ENCODE measurements at regions not wholly inside any gene's neighbourhood (a gene's known extent, or its start where the extent isn't known, plus 50 kb on each side); places are given as distances from the start of the nearest gene placed in this dataset.

DNA sequence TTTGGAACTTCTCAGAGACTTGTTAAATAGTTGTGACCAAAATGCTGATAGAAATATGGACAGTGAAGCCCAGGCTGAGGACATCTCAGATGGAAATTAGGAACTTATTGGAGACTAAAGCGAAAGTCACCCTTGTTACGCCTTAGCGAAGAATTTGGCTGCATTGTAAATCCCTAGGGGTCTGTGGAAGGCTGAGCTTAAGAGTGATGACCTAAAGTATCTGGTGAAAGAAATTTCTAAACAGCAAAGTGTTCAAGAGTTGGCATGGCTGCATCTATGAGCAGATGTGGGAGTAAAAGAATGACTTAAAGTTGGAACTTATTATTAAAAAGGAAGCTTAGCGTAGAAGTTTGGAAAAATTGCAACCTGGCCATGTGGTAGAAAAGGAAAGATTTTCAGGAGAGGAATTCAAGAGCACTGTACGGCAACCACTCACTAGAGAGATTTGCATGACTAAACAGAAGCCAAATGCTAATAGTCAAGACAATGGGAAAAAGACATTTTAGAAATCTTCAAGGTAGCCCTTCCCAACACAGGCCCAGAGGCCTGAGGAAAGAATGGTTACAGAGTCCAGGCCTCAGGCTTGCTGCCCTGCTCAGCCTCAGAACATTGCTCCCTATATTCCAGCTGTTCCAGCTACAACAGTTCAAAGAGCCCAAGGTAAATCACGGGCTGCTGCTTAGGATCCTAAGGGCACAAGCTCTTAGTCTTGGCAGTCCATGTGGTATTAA is 61.6 kb upstream of the TNFRSF21 start:
- TF ChIP-seq, protein P1, sequence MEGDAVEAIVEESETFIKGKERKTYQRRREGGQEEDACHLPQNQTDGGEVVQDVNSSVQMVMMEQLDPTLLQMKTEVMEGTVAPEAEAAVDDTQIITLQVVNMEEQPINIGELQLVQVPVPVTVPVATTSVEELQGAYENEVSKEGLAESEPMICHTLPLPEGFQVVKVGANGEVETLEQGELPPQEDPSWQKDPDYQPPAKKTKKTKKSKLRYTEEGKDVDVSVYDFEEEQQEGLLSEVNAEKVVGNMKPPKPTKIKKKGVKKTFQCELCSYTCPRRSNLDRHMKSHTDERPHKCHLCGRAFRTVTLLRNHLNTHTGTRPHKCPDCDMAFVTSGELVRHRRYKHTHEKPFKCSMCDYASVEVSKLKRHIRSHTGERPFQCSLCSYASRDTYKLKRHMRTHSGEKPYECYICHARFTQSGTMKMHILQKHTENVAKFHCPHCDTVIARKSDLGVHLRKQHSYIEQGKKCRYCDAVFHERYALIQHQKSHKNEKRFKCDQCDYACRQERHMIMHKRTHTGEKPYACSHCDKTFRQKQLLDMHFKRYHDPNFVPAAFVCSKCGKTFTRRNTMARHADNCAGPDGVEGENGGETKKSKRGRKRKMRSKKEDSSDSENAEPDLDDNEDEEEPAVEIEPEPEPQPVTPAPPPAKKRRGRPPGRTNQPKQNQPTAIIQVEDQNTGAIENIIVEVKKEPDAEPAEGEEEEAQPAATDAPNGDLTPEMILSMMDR (conservative IDR thresholded peaks at IDR 0.05 in 1 of 2, IDR thresholded peaks at IDR 0.05 in 1 of 2; ENCODE audit: extremely low read depth in 1 of 2, insufficient read depth in 1 of 2, low read depth in 1 of 2, low read length in 2 of 2): no peak
- TF ChIP-seq EZH2 (IDR thresholded peaks at IDR 0.05; ENCODE audit: borderline replicate concordance, low read length): no peak

Data from mammary epithelial cell (primary cell).